Ovary (tissue), 3 donors: ENCODE measurements at regions not wholly inside any gene's neighbourhood (a gene's known extent, or its start where the extent isn't known, plus 50 kb on each side); places are given as distances from the start of the nearest gene placed in this dataset.
"Not testable (repeated sequence)": the region's sequence is repeated elsewhere in the genome, so short reads cannot be mapped to it uniquely, and the experiment has no call there.

Experiments used
- CTCF ChIP-seq, 3 donors: fragments of 450-650 bp in 2 of 3; fragments of 200-600 bp in 1 of 3; IDR thresholded peaks; one replicate each; pipeline versions ENCODE4 v1.5.1 to v1.8.0; 2016 to 2022; ENCODE audit warnings: antibody characterized with exemption in 3 of 3, mild to moderate bottlenecking in 1 of 3
- POLR2A ChIP-seq: fragments of 450-650 bp; IDR thresholded peaks from one replicate; pipeline ENCODE4 v1.6.1; 2017; ENCODE audit warnings: antibody characterized with exemption, mild to moderate bottlenecking, moderate library complexity
- donor health status: DM: no; HTN: no; CAD: no.

- not testable (repeated sequence) for TF ChIP-seq CTCF (IDR thresholded peaks at IDR 0.05); POLR2A
Measured at GRCh38 chr6:115859577-115859976, 201.1 kb downstream of the FRK start.
